NCI-H2081 (cell line): ENCODE measurements at regions not wholly inside any gene's neighbourhood (a gene's known extent, or its start where the extent isn't known, plus 50 kb on each side); places are given as distances from the start of the nearest gene placed in this dataset.
"Not testable (repeated sequence)": the region's sequence is repeated elsewhere in the genome, so short reads cannot be mapped to it uniquely, and the experiment has no call there.

ENCODE experiments used
- DNase-seq, 2 experiments: peaks; one replicate each; lab custom pipeline; 2025; lab: John Stamatoyannopoulos, UW

DNA sequence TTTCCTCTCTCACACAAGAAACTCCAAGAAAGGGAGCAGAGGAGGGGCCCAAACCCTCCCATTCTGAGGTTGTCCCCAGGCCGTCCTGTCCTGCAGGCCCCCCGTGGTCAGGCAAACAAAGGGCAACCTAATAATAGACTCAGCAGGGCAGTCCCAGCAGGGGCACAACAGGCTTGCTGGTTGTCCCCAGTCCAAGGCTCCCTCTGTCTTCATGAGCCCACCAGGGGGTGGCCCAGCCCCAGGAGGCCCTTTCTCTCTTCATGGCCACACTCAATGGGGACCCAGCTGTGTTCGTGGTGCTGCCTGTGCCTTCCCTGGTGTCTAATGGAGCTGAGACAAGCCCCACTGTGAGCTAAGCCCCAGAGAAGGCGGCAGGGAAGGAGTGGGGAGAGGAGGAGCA, 359.9 kb downstream of the ADGRD1 start:
- no peak for DNase-seq

- no peak for DNase-seq
Measured at GRCh38 chr12:131314524-131315090, 360.9 kb downstream of the ADGRD1 start.

DNA sequence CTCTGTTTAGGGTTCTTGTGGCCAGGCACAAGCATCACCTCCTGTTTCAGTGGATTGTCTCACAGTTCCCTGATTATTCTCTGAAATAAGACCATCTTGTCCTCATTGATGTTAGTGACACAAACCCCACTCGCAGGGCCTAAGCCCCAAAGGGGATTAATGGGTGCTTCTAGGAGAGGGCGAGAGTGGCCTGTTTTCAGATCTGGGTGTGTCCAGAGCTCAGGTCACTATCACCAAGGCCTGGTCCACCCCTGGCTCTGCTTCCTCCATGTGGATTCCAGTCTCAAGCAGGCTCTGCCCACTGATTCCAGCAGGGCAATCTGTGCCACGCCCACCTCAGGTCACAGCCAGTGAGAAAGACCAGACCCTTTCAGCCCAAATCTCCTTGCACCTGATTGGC, 361.9 kb downstream of the ADGRD1 start:
- DNase-seq: no peak

DNA sequence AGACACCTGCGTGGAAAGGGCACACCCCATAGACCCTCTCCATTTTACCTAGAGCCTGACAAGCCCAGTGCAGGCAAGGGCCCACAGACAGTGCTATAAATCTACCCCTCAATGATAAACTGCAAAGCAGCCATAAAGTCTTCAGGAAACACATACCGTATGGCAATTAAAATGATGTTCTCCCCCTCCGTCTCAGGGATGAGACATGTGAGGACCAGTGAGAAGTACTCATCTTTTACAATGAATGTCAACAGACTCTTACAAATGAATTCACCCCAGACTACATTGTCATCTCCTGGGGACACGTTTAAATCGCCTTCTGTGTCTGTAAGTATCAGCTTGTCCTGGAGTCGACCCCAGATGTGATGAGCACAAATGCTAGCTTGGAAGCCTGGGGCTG, 362.7 kb downstream of the ADGRD1 start:
- DNase-seq: no peak

DNA sequence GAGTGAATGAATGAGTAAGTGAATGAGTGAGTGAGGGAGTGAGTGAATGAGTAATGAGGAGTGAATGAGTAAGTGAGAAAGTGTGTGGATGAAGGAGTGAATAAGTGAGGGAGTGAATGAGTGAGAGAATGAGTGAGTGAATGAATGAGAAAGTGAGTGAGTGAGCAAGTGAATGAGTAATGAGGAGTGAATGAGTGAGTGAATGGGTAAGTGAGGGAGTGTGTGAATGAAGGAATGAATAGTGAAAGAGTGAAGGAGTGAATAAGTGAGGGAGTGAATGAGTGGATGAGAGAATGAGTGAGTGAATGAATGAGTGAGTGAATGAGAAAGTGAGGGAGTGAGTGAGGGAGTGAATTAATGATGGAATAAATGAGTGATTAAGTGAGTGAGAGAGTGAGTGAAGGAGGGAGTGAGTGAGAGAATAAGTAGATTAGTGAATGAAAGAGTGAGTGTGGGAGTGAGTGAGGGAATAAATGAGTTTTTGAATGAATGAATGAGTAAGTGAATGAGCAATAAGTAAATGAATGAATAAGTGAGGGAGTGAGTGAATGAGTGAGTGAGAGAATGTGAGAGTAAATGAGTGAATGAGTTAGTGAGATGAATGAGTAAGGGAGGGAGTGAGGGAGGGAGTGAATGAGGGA, 364.5 kb downstream of the ADGRD1 start:
- DNase-seq: no peak

- no peak for DNase-seq
Measured at GRCh38 chr12:131321988-131322387, 368.3 kb downstream of the ADGRD1 start.

- DNase-seq: not testable (repeated sequence)
Measured at GRCh38 chr12:131322460-131322859, 368.8 kb downstream of the ADGRD1 start.

DNA sequence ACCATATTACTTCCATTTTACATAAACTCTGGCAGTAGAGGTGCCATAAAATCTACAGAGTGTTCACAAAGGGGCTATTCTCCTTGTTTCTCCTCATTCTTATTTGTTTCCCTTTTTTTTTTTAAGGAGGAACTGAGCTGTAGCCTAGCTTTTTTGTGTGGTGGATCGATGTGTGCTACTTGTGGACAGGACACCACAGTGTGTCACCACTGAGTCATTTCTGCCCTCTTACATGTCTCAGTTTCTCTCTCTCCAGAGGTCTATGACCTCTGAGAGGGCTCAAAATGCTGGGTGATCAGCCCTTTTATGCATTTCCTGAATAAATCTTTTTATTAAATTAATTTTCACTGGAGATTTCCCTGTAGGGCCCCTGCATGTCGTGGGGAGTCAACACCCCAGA, 370.2 kb downstream of the ADGRD1 start:
- no peak for DNase-seq

GRCh38 chr12:131327521-131328488, 374.1 kb downstream of the ADGRD1 start:
- DNase-seq: no peak

- DNase-seq: not testable (repeated sequence)
Measured at GRCh38 chr12:131328861-131329845, 375.4 kb downstream of the ADGRD1 start.

GRCh38 chr12:131330106-131330815, 376.6 kb downstream of the ADGRD1 start:
- DNase-seq: no peak

GRCh38 chr12:131331148-131331750, 377.5 kb downstream of the ADGRD1 start:
- DNase-seq: no peak

GRCh38 chr12:131332224-131332623, 378.5 kb downstream of the ADGRD1 start:
- no peak for DNase-seq

- no peak for DNase-seq
Measured at GRCh38 chr12:131333136-131333535, 377.8 kb upstream of the SFSWAP start.

DNA sequence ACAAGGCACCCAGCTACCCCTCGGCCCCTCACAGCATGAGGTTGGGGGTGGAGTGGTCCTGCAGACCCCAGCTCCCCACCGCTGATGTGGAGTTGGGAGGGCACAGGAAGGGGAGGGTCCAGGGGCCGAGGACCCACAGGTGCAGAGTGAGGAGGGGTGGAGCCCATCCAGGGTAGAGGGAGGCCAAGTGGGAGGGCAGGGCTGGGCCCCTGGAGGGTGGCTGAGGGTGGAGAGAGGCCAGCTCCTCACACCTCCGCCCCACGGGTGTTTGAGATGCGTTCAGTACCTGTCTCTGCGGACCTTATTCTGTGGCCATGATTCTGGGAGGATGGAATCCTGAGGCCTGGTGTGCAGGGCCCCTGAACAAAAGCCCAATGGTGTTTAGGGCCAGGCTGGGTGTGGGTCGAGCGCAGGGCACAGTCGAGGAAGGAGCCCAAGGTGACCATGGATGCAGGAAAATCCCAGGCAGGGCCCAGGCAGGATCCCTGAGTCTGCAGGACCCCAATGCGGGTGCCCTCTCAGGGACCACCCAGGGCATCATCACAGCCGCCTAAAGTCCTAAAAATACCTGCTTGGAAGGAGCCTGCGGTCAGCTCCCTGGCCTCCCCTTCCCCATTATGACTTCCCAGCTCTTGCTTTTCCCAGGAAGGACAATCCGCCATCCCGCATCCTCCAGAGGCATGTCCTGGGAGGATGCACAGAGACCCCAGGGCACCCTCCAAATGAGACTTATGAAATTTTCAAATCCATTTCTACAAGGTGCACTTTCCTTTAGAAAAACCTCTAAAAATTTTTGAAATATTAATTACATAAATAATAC, 377.1 kb upstream of the SFSWAP start:
- no peak for DNase-seq

DNA sequence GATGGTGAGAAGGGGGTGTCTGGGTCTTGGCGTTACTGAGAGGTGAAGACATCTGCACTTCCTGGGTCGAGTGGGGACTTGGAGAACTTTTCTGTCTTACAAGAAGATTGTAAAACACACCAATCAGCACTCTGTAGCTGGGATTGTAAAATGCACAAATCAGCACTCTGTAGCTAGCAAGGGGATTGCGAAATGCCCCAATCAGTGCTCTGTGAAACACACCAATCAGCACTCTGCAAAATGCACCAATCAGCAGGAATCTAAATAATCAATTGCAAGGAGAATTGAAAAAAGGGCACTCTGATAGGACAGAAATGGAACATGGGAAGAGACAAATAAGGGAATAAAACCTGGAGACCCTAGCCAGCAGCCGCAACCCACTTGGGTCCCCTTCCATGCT, 376.1 kb upstream of the SFSWAP start:
- no peak for DNase-seq

DNA sequence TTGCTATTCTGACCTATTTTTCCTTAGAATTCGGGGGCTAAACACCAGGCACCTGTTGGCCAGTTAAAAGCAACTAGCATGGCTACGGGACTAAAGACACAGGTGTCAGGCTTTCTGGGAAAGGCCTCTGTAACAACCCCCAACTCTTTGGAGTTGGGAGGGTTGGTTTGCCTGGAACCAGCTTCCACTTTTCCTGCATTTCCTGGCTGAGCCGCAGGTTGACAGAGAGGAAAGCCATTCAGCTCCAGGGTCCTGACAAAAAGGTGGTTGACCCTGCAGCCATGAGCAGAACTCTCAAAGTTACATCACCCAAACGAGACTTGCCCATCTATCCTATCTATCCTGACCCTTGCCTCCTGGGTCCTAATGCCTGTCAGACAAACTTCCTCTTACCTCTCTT, 375.4 kb upstream of the SFSWAP start:
- DNase-seq: no peak

DNA sequence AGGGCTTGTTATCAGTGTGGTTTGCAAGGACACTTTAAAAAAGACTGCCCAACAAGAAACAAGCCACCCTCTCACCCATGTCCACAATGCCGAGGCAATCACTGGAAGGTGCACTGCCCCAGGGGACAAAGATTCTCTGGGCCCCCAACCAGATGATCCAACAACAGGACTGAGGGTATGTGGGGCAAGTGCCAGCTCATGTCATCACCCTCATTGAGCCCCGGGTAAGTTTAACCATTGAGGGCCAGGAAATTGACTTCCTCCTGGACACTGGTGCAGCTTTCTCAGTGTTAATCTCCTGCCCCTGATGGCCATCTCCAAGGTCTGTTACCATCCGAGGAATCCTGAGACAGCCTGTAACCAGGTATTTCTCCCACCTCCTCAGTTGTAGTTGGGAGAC, 373.0 kb upstream of the SFSWAP start:
- not testable (repeated sequence) for DNase-seq

GRCh38 chr12:131340616-131341210, 370.2 kb upstream of the SFSWAP start:
- no peak for DNase-seq
